B cell (primary cell): ENCODE measurements at regions not wholly inside any gene's neighbourhood (a gene's known extent, or its start where the extent isn't known, plus 50 kb on each side); places are given as distances from the start of the nearest gene placed in this dataset.

ENCODE experiments used
- ATAC-seq: fragments of 200-7000 bp; cut with Tn5 transposase; one replicate; pipeline ENCODE4 v1.10.0; 2021; ENCODE audit warnings: low read depth, mild to moderate bottlenecking, moderate number of reproducible peaks, moderate library complexity
- CTCF ChIA-PET: fragments of 350-600 bp; sonication (Branson Sonifier 250); formaldehyde crosslinking; loops from one replicate; lab custom pipeline; 2021; ENCODE audit warnings: antibody characterized with exemption, inconsistent platforms; lab: Charles Lee
- POLR2A ChIA-PET: fragments of 350-600 bp; sonication (Branson Sonifier 250); formaldehyde crosslinking; loops from one replicate; lab custom pipeline; 2021; ENCODE audit warnings: antibody characterized with exemption; lab: Charles Lee
- DNase-seq: peaks from one replicate; pipeline ENCODE4 v3.0.0; 2013
- H2AFZ ChIP-seq: 2 replicates; pipeline ENCODE4 v1.6.1; 2012; ENCODE audit warnings: mild to moderate bottlenecking, low read depth, low read length; ENCODE audit not compliant: insufficient read depth, poor library complexity, severe bottlenecking
- H3K27ac ChIP-seq, 2 donors: 1 replicate in 1 of 2; 2 replicates in 1 of 2; pipeline ENCODE4 v1.5.1; 2012 to 2013; ENCODE audit warnings: low read length in 2 of 2, mild to moderate bottlenecking in 2 of 2, moderate library complexity in 1 of 2
- H3K27me3 ChIP-seq, 4 experiments: fragments of 200-600 bp in 1 of 4; sonication (generic) in 1 of 4; replicated peaks in 1 of 4; 1 replicate in 2 of 4; 2 replicates in 2 of 4; pipeline versions ENCODE4 v1.6.1 to v1.7.0; 2013 to 2016; ENCODE audit warnings: low read length in 3 of 4, mild to moderate bottlenecking in 2 of 4, mixed read lengths in 1 of 4, moderate library complexity in 1 of 4; ENCODE audit not compliant: insufficient read depth in 4 of 4, control insufficient read depth in 3 of 4; ENCODE audit errors: control extremely low read depth in 1 of 4
- H3K36me3 ChIP-seq, 2 experiments: replicated peaks in 1 of 2; 1 replicate in 1 of 2; 2 replicates in 1 of 2; pipeline versions ENCODE4 v1.6.1 to v1.7.1; 2013; ENCODE audit warnings: low read length in 1 of 2; ENCODE audit not compliant: insufficient read depth in 2 of 2, control insufficient read depth in 1 of 2; ENCODE audit errors: control extremely low read depth in 1 of 2, extremely low read depth in 1 of 2
- H3K4me1 ChIP-seq, 2 donors: fragments of 200-600 bp in 1 of 2; sonication (generic) in 1 of 2; 1 replicate in 1 of 2; 2 replicates in 1 of 2; pipeline versions ENCODE4 v1.5.1 to v1.6.1; 2013 to 2017; ENCODE audit warnings: low read length in 2 of 2; ENCODE audit not compliant: control insufficient read depth in 2 of 2, insufficient read depth in 2 of 2
- H3K4me2 ChIP-seq: replicated peaks from 2 replicates; pipeline ENCODE3; 2012; ENCODE audit warnings: mild to moderate bottlenecking, low read depth, low read length; ENCODE audit not compliant: poor library complexity, severe bottlenecking
- H3K4me3 ChIP-seq, 5 experiments: fragments of 200-600 bp in 1 of 5; sonication (generic) in 1 of 5; 1 replicate in 3 of 5; 2 replicates in 2 of 5; pipeline versions ENCODE4 v1.5.1 to v1.7.0; 2011 to 2016; ENCODE audit warnings: low read length in 4 of 5, mild to moderate bottlenecking in 4 of 5, low read depth in 2 of 5, control low read depth in 1 of 5, moderate library complexity in 1 of 5; ENCODE audit not compliant: insufficient read depth in 1 of 5; ENCODE audit errors: control extremely low read depth in 1 of 5, extremely low read depth in 1 of 5
- H3K79me2 ChIP-seq: fragments of 200-600 bp; sonication (generic); one replicate; pipeline ENCODE4 v1.6.0; 2016; ENCODE audit warnings: low read length; ENCODE audit not compliant: control insufficient read depth, insufficient read depth
- H3K9ac ChIP-seq: fragments of 200-600 bp; sonication (generic); 2 replicates; pipeline ENCODE4 v1.6.1; 2017; ENCODE audit warnings: mild to moderate bottlenecking, low read length, moderate library complexity
- H3K9me3 ChIP-seq, 3 donors: one replicate each; pipeline versions ENCODE4 v1.6.1 to v1.7.1; 2013; ENCODE audit warnings: low read length in 2 of 3; ENCODE audit not compliant: control insufficient read depth in 2 of 3, insufficient read depth in 1 of 3; ENCODE audit errors: control extremely low read depth in 1 of 3
- H4K20me1 ChIP-seq: 2 replicates; pipeline ENCODE4 v1.6.0; 2012; ENCODE audit warnings: mild to moderate bottlenecking, low read length; ENCODE audit not compliant: insufficient read depth, control insufficient read depth, poor library complexity, severe bottlenecking
- H3K27ac Mint-ChIP-seq: one replicate; pipeline ENCODE4 v1.8.0; 2021; ENCODE audit warnings: mixed read lengths
- H3K27me3 Mint-ChIP-seq: one replicate; pipeline ENCODE4 v1.8.0; 2021; ENCODE audit warnings: mixed read lengths
- H3K4me1 Mint-ChIP-seq: one replicate; pipeline ENCODE4 v1.8.0; 2021; ENCODE audit warnings: mixed read lengths
- H3K4me3 Mint-ChIP-seq: one replicate; pipeline ENCODE4 v1.8.0; 2021; ENCODE audit warnings: mixed read lengths
- H3K9me3 Mint-ChIP-seq: one replicate; pipeline ENCODE4 v1.8.0; 2022; ENCODE audit warnings: mixed read lengths; ENCODE audit not compliant: insufficient read depth
- CTCF ChIP-seq: fragments of 200-600 bp; IDR thresholded peaks from one replicate; pipeline ENCODE4 v1.8.0; 2022; ENCODE audit warnings: antibody characterized with exemption, mild to moderate bottlenecking
- EZH2 ChIP-seq: IDR thresholded peaks from 2 replicates; pipeline ENCODE4 v1.6.1; 2012; ENCODE audit warnings: borderline replicate concordance, low read depth, mild to moderate bottlenecking, moderate library complexity, low read length; ENCODE audit not compliant: insufficient read depth, poor library complexity, severe bottlenecking
- WGBS: methylation state at CpG from one replicate; pipeline ENCODE4 v1.1.5; 2013; ENCODE audit warnings: missing lambda C conversion rate; ENCODE audit not compliant: insufficient coverage; 5-methylcytosine and 5-hydroxymethylcytosine counted together
- intact Hi-C: fragments of 100-400 bp; cut with micrococcal nuclease; formaldehyde crosslinking; loops from one replicate; pipeline ENCODE4 v1.10.0; 2022

- Histone ChIP-seq H3K4me3 (no peak overlapping the region), H3K4me2 (no peak overlapping the region), H3K36me3 (no peaks in the 10 kb centered on the region), H2AFZ (no peak overlapping the region), H4K20me1 (no peaks in the 10 kb centered on the region), H3K9me3 (peaks cover 0 to 1% (median 0%) of the 10 kb centered on the region in 3 donors), H3K4me1 (no peaks in the 10 kb centered on the region), H3K9ac (no peak overlapping the region), H3K79me2 (no peaks in the 10 kb centered on the region), H3K27me3 (no peaks in the 10 kb centered on the region), H3K27ac (no peak overlapping the region)
- ChIA-PET POLR2A (interaction anchor here (0.5 kb wide), 1 partner anchor 34 kb away, joined by 7 read pairs; no protein-coding TSS in a partner anchor), CTCF (no interaction called here)
- ATAC-seq (no peak), DNase-seq (no peak)
- Mint-ChIP-seq H3K27me3 (peaks cover 7% of the 10 kb centered on the region), H3K4me1 (no peaks in the 10 kb centered on the region), H3K4me3 (no peak overlapping the region), H3K9me3 (no peaks in the 10 kb centered on the region), H3K27ac (no peak overlapping the region)
- WGBS: 100% methylated on average over 3 of the region's 3 CpGs
- no peak for TF ChIP-seq EZH2
- TF ChIP-seq CTCF: no peak
- intact Hi-C loops: no loop called here
Observed at GRCh38 chr3:152619691-152620090, 215.2 kb upstream of the P2RY1 start.

GRCh38 chr3:152620395-152620794 is 214.5 kb upstream of the P2RY1 start:
- intact Hi-C loops: no loop called here
- no peak overlapping the region for H2AFZ ChIP-seq
- no peaks in the 10 kb centered on the region for H3K4me1 Mint-ChIP-seq

More at GRCh38 chr3:152620395-152620794, 214.5 kb upstream of the P2RY1 start:
- Histone ChIP-seq H3K4me2 (no peak overlapping the region), H3K9me3 (no peaks in the 10 kb centered on the region), H4K20me1 (no peaks in the 10 kb centered on the region), H3K36me3 (no peaks in the 10 kb centered on the region), H3K4me3 (no peak overlapping the region), H3K27me3 (no peaks in the 10 kb centered on the region), H3K79me2 (no peaks in the 10 kb centered on the region), H3K4me1 (no peaks in the 10 kb centered on the region), H3K27ac (no peak overlapping the region), H3K9ac (no peak overlapping the region)
- no peak overlapping the region for H3K27ac Mint-ChIP-seq
- ATAC-seq: no peak
- POLR2A ChIA-PET: no interaction called here
- no peaks in the 10 kb centered on the region for H3K9me3 Mint-ChIP-seq
- peaks cover 4% of the 10 kb centered on the region for H3K27me3 Mint-ChIP-seq
- 87% methylated on average over 1 of the region's 3 CpGs for WGBS
- H3K4me3 Mint-ChIP-seq: no peak overlapping the region
- no peak for TF ChIP-seq EZH2
- DNase-seq: no peak
- CTCF ChIA-PET: no interaction called here
